Adipocyte (in vitro differentiated cells): ENCODE measurements at regions not wholly inside any gene's neighbourhood (a gene's known extent, or its start where the extent isn't known, plus 50 kb on each side); places are given as distances from the start of the nearest gene placed in this dataset.
"Not testable (repeated sequence)": the region's sequence is repeated elsewhere in the genome, so short reads cannot be mapped to it uniquely, and the experiment has no call there.

Experiments used
- DNase-seq: peaks from one replicate; pipeline ENCODE4 v3.0.0-alpha.2; 2015; ENCODE audit warnings: low read depth
- H3K27me3 ChIP-seq: replicated peaks from 2 replicates; pipeline ENCODE4 v1.7.0; 2013; ENCODE audit warnings: mild to moderate bottlenecking, low read length, moderate library complexity; ENCODE audit not compliant: control insufficient read depth, insufficient read depth
- H3K36me3 ChIP-seq: 2 replicates; pipeline ENCODE4 v1.7.0; 2013; ENCODE audit warnings: low read length, mild to moderate bottlenecking, moderate library complexity; ENCODE audit not compliant: control insufficient read depth, insufficient read depth, severe bottlenecking
- H3K4me1 ChIP-seq: 2 replicates; pipeline ENCODE4 v1.7.0; 2013; ENCODE audit warnings: mild to moderate bottlenecking, low read length, moderate library complexity; ENCODE audit not compliant: control insufficient read depth, insufficient read depth
- H3K4me3 ChIP-seq: 2 replicates; pipeline ENCODE4 v1.7.0; 2013; ENCODE audit warnings: mild to moderate bottlenecking, low read length, moderate library complexity
- H3K9ac ChIP-seq: 2 replicates; pipeline ENCODE4 v1.7.0; 2013; ENCODE audit warnings: mild to moderate bottlenecking, low read length, moderate library complexity
- H3K9me3 ChIP-seq: 2 replicates; pipeline ENCODE4 v1.7.0; 2013; ENCODE audit warnings: mild to moderate bottlenecking, low read length, moderate library complexity; ENCODE audit not compliant: control insufficient read depth

DNA sequence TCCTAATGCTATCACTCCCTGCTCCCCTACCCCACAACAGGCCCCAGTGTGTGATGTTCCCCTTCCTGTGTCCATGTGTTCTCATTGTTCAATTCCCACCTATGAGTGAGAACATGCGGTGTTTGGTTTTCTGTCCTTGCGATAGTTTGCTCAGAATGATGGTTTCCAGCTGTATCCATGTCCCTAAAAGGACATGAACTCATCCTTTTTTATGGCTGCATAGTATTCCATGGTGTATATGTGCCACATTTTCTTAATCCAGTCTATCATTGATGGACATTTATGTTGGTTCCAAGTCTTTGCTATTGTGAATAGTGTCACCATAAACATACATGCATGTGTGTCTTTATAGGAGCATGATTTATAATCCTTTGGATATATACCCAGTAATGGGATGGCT, 80.4 kb upstream of the B3GAT1 start:
- not testable (repeated sequence) for H3K4me3 ChIP-seq, H3K9me3 ChIP-seq, H3K9ac ChIP-seq, H3K27me3 ChIP-seq, DNase-seq, H3K36me3 ChIP-seq, H3K4me1 ChIP-seq

- no peaks in the 10 kb centered on the region for H3K4me1 ChIP-seq
- H3K9ac ChIP-seq = no peak overlapping the region
- no peaks in the 10 kb centered on the region for H3K9me3 ChIP-seq
- H3K36me3 ChIP-seq = no peaks in the 10 kb centered on the region
- peaks cover 2% of the 10 kb centered on the region for H3K27me3 ChIP-seq
- DNase-seq = no peak
- H3K4me3 ChIP-seq = no peak overlapping the region
Observed at GRCh38 chr11:134489728-134490127, 77.7 kb upstream of the B3GAT1 start.

DNA sequence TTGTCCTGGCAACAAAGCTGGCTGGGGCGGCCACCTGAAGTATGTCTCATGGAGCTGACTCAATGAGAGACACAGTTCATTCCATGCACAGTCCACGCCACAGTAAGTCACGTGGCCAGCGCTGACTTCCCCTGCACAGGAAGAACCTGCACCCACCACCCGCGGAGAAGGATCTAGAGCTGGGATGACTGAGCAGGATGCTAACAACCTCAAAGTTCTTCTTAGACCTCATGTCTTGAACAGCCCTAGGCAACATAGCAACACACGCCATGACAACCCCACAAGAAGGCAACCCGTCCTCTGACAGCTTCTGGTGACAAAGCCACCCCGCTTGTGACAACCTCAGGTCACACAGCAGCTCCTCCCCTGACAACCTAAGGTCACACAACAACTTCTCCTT, 76.9 kb upstream of the B3GAT1 start:
- Histone ChIP-seq H3K9me3 (no peaks in the 10 kb centered on the region), H3K4me1 (no peaks in the 10 kb centered on the region), H3K36me3 (no peaks in the 10 kb centered on the region), H3K27me3 (peaks cover 2% of the 10 kb centered on the region), H3K4me3 (no peak overlapping the region), H3K9ac (no peak overlapping the region)
- DNase-seq = no peak

GRCh38 chr11:134488512-134488911, 76.5 kb upstream of the B3GAT1 start:
- H3K36me3 ChIP-seq = no peaks in the 10 kb centered on the region
- H3K4me1 ChIP-seq = no peaks in the 10 kb centered on the region
- H3K9ac ChIP-seq = no peak overlapping the region
- H3K9me3 ChIP-seq = no peaks in the 10 kb centered on the region
- DNase-seq = no peak
- H3K4me3 ChIP-seq = no peak overlapping the region
- H3K27me3 ChIP-seq = peaks cover 2% of the 10 kb centered on the region

GRCh38 chr11:134487696-134488095, 75.7 kb upstream of the B3GAT1 start:
- DNase-seq = no peak
- H3K27me3 ChIP-seq = peaks cover 2% of the 10 kb centered on the region
- no peak overlapping the region for H3K4me3 ChIP-seq
- no peaks in the 10 kb centered on the region for H3K9me3 ChIP-seq
- no peaks in the 10 kb centered on the region for H3K4me1 ChIP-seq
- no peak overlapping the region for H3K9ac ChIP-seq
- H3K36me3 ChIP-seq = no peaks in the 10 kb centered on the region

GRCh38 chr11:134486704-134487103, 74.7 kb upstream of the B3GAT1 start:
- no peak overlapping the region for H3K9ac ChIP-seq

DNA sequence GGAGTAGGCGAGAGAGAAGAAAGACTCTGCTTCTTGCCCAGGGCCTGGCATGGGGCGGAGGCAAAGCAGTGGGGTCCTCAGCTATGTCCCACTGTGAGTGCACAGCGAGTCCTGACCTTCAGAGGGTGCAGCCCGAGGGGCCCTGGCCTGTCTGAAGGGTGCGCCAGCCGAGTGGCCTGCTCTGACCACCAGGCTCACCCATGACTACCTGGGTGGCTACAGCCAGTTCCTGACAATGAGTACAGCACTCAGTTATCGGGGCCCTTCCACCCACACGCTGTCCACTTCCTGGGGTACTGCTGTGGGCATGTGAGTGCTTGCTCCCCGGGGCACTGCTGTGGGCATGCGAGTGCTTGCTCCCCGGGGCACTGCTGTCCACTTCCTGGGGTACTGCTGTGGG, 74.1 kb upstream of the B3GAT1 start:
- DNase-seq = no peak
- no peaks in the 10 kb centered on the region for H3K4me1 ChIP-seq
- no peak overlapping the region for H3K9ac ChIP-seq
- H3K27me3 ChIP-seq = peaks cover 2% of the 10 kb centered on the region
- H3K9me3 ChIP-seq = no peaks in the 10 kb centered on the region
- H3K36me3 ChIP-seq = no peaks in the 10 kb centered on the region
- no peak overlapping the region for H3K4me3 ChIP-seq

More at GRCh38 chr11:134486704-134487103, 74.7 kb upstream of the B3GAT1 start:
- H3K9me3 ChIP-seq = no peaks in the 10 kb centered on the region
- H3K36me3 ChIP-seq = no peaks in the 10 kb centered on the region
- H3K4me1 ChIP-seq = no peaks in the 10 kb centered on the region
- peaks cover 2% of the 10 kb centered on the region for H3K27me3 ChIP-seq
- no peak for DNase-seq
- no peak overlapping the region for H3K4me3 ChIP-seq

GRCh38 chr11:134485316-134485715, 73.3 kb upstream of the B3GAT1 start:
- no peaks in the 10 kb centered on the region for H3K9me3 ChIP-seq
- no peak for DNase-seq
- H3K9ac ChIP-seq = no peak overlapping the region
- no peaks in the 10 kb centered on the region for H3K4me1 ChIP-seq
- no peaks in the 10 kb centered on the region for H3K36me3 ChIP-seq
- H3K4me3 ChIP-seq = no peak overlapping the region
- peaks cover 2% of the 10 kb centered on the region for H3K27me3 ChIP-seq

GRCh38 chr11:134483857-134484256, 71.8 kb upstream of the B3GAT1 start:
- no peak for DNase-seq
- Histone ChIP-seq H3K27me3 (peaks cover 2% of the 10 kb centered on the region), H3K4me1 (no peaks in the 10 kb centered on the region), H3K36me3 (no peaks in the 10 kb centered on the region), H3K9me3 (no peaks in the 10 kb centered on the region), H3K4me3 (no peak overlapping the region), H3K9ac (no peak overlapping the region)

- Histone ChIP-seq H3K4me1 (no peaks in the 10 kb centered on the region), H3K9me3 (no peaks in the 10 kb centered on the region), H3K4me3 (no peak overlapping the region), H3K9ac (no peak overlapping the region), H3K27me3 (peaks cover under 1% of the 10 kb centered on the region), H3K36me3 (no peaks in the 10 kb centered on the region)
- no peak for DNase-seq
Observed at GRCh38 chr11:134483291-134483690, 71.2 kb upstream of the B3GAT1 start.

DNA sequence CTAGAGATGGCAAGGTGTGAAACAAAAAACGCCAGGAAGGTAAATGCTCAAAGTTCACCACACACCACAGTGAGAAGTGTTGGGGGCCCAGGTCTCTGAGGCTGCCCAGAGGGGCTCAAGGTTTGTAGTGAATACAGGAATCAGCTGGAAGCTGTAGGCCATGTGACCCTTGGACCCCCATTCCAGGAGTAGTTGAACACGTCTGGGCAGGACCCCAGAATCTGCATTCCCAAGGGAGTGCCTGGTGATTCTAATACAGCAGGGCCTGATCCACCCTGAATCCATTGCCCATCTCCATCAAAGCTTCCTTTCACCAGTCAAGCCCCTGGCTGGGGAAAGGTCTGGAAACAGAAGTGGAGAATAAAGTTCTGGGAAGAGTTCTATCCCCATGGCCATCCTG, 70.8 kb upstream of the B3GAT1 start:
- H3K36me3 ChIP-seq = no peaks in the 10 kb centered on the region
- no peak for DNase-seq
- H3K4me3 ChIP-seq = no peak overlapping the region
- no peaks in the 10 kb centered on the region for H3K4me1 ChIP-seq
- H3K27me3 ChIP-seq = no peaks in the 10 kb centered on the region
- no peak overlapping the region for H3K9ac ChIP-seq
- H3K9me3 ChIP-seq = no peaks in the 10 kb centered on the region

- Histone ChIP-seq H3K9ac (no peak overlapping the region), H3K4me1 (no peaks in the 10 kb centered on the region), H3K4me3 (no peak overlapping the region), H3K27me3 (no peaks in the 10 kb centered on the region), H3K9me3 (no peaks in the 10 kb centered on the region), H3K36me3 (no peaks in the 10 kb centered on the region)
- DNase-seq = no peak
Observed at GRCh38 chr11:134481933-134482527, 70.0 kb upstream of the B3GAT1 start.
